ENCODE measurements at regions not wholly inside any gene's neighbourhood (a gene's known extent, or its start where the extent isn't known, plus 50 kb on each side); places are given as distances from the start of the nearest gene placed in this dataset.

DNA sequence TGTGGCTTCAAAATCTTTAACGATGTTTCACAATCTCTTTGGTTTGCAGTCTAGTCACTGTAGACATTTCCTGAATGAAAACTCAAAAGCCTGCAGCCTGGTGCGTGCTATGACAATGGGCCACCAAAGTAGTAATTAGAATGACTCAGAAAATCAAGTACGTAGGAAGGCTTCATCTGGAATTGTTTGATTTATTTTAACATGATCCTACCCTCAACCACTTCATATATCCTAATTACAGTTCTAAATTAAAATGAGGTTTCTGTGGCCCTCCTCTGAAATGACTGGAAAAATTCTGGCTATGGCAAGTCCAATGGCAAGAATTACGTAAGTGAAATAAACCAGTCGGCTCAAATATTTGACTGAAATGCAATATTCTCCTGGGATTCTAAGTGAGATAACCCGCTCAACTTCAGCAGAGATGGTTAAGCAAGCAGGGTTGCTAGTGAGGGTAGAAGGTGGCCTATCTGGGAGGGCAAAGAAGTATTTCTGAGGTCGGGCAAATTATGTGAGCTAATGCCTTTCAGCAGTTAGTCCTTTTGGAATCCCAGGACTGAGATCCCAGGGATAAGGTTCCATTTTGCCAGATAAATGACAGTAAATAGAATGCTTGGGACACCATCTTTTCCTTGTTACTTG lies 145.6 kb upstream of the MYOCD start:
- ATAC-seq (no peak), DNase-seq (ENCODE audit: low read depth, low spot score) (no peak)
- intact Hi-C loops (cut with micrococcal nuclease; ENCODE audit: unreplicated experiment): no loop called here
- ChIA-PET CTCF (no interaction called here), POLR2A (no interaction called here)
- Histone ChIP-seq H3K4me1 (ENCODE audit: control insufficient read depth, insufficient read depth, low read length) (no peaks in the 10 kb centered on the region), H3K9me3 (ENCODE audit: control insufficient read depth, insufficient read depth, low read depth, low read length) (no peaks in the 10 kb centered on the region), H3K36me3 (ENCODE audit: control insufficient read depth, insufficient read depth, low read length) (no peaks in the 10 kb centered on the region), H3K27me3 (ENCODE audit: control insufficient read depth, insufficient read depth, low read length) (no peaks in the 10 kb centered on the region), H3K27ac (ENCODE audit: low read length) (no peak overlapping the region), H3K4me3 (ENCODE audit: low read depth in 2 of 2, low read length in 2 of 2) (no peak overlapping the region)
- no TSS peak for BruUV-seq (replicated peaks)
- TF ChIP-seq SIN3A (IDR thresholded peaks at IDR 0.05; ENCODE audit: borderline replicate concordance, insufficient read depth, low read depth, low read length) (no peak), REST (IDR thresholded peaks at IDR 0.05; ENCODE audit: insufficient read depth in 1 of 2, low read depth in 2 of 2, low read length in 1 of 2) (no peak), POLR2AphosphoS5 (IDR thresholded peaks at IDR 0.05; ENCODE audit: low read depth, low read length) (no peak), TCF7L2 (IDR thresholded peaks at IDR 0.05; ENCODE audit: low read depth, low read length) (no peak), CTCF (IDR thresholded peaks at IDR 0.05) (no peak)
- in situ Hi-C loops (cut with HindIII; ENCODE audit: low pct_unique_long_range_greater_than_20kb, low sequenced_read_pairs): no loop called here

DNA sequence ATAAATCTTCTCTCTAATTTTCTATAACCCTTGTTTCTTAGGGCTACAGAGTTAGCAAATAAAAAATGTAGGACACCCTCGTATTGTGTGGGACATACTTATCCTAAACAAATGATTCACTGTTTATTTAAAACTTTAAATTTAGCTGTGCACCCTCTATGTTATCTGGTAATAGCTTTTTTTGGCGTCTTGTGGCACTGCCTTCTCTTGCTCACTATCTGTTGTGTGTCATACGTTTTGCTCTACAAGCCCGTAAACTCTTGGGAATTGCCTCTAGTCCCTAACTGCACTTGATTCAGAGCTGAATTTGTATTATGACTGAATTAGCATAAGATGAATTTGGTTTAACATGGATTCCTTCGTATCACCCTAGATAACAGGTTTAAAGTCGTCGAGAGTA lies 144.3 kb upstream of the MYOCD start:
- DNase-seq (ENCODE audit: low read depth, low spot score): no peak
- POLR2A ChIA-PET: no interaction called here
- intact Hi-C loops (cut with micrococcal nuclease; ENCODE audit: unreplicated experiment): no loop called here
- Histone ChIP-seq H3K36me3 (ENCODE audit: control insufficient read depth, insufficient read depth, low read length) (no peaks in the 10 kb centered on the region), H3K4me1 (ENCODE audit: control insufficient read depth, insufficient read depth, low read length) (no peaks in the 10 kb centered on the region), H3K9me3 (ENCODE audit: control insufficient read depth, insufficient read depth, low read depth, low read length) (no peaks in the 10 kb centered on the region), H3K27me3 (ENCODE audit: control insufficient read depth, insufficient read depth, low read length) (no peaks in the 10 kb centered on the region), H3K4me3 (ENCODE audit: low read depth in 2 of 2, low read length in 2 of 2) (no peak overlapping the region), H3K27ac (ENCODE audit: low read length) (no peak overlapping the region)
- TF ChIP-seq POLR2AphosphoS5 (IDR thresholded peaks at IDR 0.05; ENCODE audit: low read depth, low read length) (no peak), SIN3A (IDR thresholded peaks at IDR 0.05; ENCODE audit: borderline replicate concordance, insufficient read depth, low read depth, low read length) (no peak), REST (IDR thresholded peaks at IDR 0.05; ENCODE audit: insufficient read depth in 1 of 2, low read depth in 2 of 2, low read length in 1 of 2) (no peak), CTCF (IDR thresholded peaks at IDR 0.05) (no peak), TCF7L2 (IDR thresholded peaks at IDR 0.05; ENCODE audit: low read depth, low read length) (no peak)
- in situ Hi-C loops (cut with HindIII; ENCODE audit: low pct_unique_long_range_greater_than_20kb, low sequenced_read_pairs): no loop called here
- ATAC-seq: no peak
- BruUV-seq (replicated peaks): no TSS peak
- CTCF ChIA-PET: no interaction called here
